A549 (cell line): ENCODE measurements at regions not wholly inside any gene's neighbourhood (a gene's known extent, or its start where the extent isn't known, plus 50 kb on each side); places are given as distances from the start of the nearest gene placed in this dataset.

ENCODE experiments used
- BHLHE40 ChIP-seq: IDR thresholded peaks from 2 replicates; pipeline ENCODE4 v1.6.1; 2012; ENCODE audit warnings: low read depth, low read length, inconsistent platforms
- CHD4 ChIP-seq: fragments of 200-600 bp; sonication (generic); IDR thresholded peaks from 2 replicates; pipeline ENCODE4 v1.6.1; 2016; ENCODE audit warnings: antibody characterized with exemption, mild to moderate bottlenecking, borderline replicate concordance
- EP300 ChIP-seq, 2 experiments: fragments of >200 bp; sonication (Bioruptor Twin); formaldehyde crosslinking; IDR thresholded peaks; 2 replicates in 1 of 2; 3 replicates in 1 of 2; pipeline ENCODE4 v1.6.1; 2016 to 2017
- HDAC2 ChIP-seq: fragments of 200-600 bp; sonication (generic); IDR thresholded peaks from 2 replicates; pipeline ENCODE4 v1.6.1; 2016
- HOXA7 ChIP-seq: fragments of 250-450 bp; sonication (Bioruptor Pico); IDR thresholded peaks from 2 replicates; pipeline ENCODE4 v1.5.0; 2020; ENCODE audit warnings: mild to moderate bottlenecking, moderate library complexity
- HOXB13 ChIP-seq: fragments of 250-450 bp; sonication (Bioruptor Pico); IDR thresholded peaks from 2 replicates; pipeline ENCODE4 v1.5.0; 2020; ENCODE audit warnings: low read depth, mild to moderate bottlenecking, moderate library complexity
- HOXB5 ChIP-seq: fragments of 250-450 bp; sonication (Bioruptor Pico); IDR thresholded peaks from 2 replicates; pipeline ENCODE4 v1.5.0; 2020; ENCODE audit warnings: mild to moderate bottlenecking, moderate library complexity
- MAZ ChIP-seq: fragments of 150-350 bp; IDR thresholded peaks from 2 replicates; pipeline ENCODE4 v1.6.1; 2014; ENCODE audit warnings: antibody characterized with exemption, low read depth, low read length, borderline replicate concordance
- POLR2A ChIP-seq: IDR thresholded peaks from 2 replicates; pipeline ENCODE4 v1.6.1; 2012; ENCODE audit warnings: mild to moderate bottlenecking, low read length
- RAD21 ChIP-seq, 2 experiments: fragments of >200 bp in 1 of 2; sonication (Bioruptor Twin) in 1 of 2; formaldehyde crosslinking in 1 of 2; IDR thresholded peaks in 1 of 2; conservative IDR thresholded peaks in 1 of 2; 2 replicates in 1 of 2; 3 replicates in 1 of 2; pipeline ENCODE4 v1.6.1; 2012 to 2018; ENCODE audit warnings: inconsistent platforms in 1 of 2
- SREBF2 ChIP-seq: fragments of 450-650 bp; IDR thresholded peaks from 2 replicates; pipeline ENCODE4 v1.6.1; 2014; ENCODE audit warnings: mild to moderate bottlenecking, moderate library complexity
- TP53 ChIP-seq: fragments of 250-450 bp; sonication (Bioruptor Pico); IDR thresholded peaks from 2 replicates; pipeline ENCODE4 v1.5.0; 2021; ENCODE audit warnings: mild to moderate bottlenecking, moderate library complexity
- TF ChIP-seq, protein P1 (sequence below): fragments of >200 bp; sonication (Bioruptor Twin); formaldehyde crosslinking; IDR thresholded peaks from 3 replicates; pipeline ENCODE4 v1.5.1; 2016
- TF ChIP-seq, protein P2 (sequence below): fragments of 200-600 bp; sonication (generic); IDR thresholded peaks from 2 replicates; pipeline ENCODE4 v1.6.1; 2016; ENCODE audit warnings: antibody characterized with exemption, mild to moderate bottlenecking, moderate library complexity

DNA sequence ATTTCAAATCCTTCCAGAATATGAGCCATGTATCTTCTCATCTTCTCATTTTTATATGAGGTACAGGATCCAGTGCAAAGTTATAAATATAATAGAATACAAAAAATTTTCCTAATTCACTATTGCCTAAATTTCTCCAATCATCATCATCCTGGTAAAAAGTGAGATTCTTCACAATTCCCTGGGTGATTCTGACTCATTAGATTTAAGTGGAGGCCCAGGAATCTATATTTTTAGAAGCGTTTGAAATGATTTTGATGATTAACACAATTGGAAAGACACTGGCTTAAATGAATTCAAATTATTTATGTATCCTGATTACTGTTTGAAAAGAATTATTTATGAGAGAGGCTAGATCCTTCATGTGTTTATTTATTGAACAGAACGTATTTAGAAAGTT, 380.3 kb upstream of the PDE3A start:
- no peak for TF ChIP-seq SREBF2
- TF ChIP-seq HDAC2, result no peak
- TF ChIP-seq MAZ, result no peak
- TF ChIP-seq CHD4, result no peak
- TF ChIP-seq, protein P1, sequence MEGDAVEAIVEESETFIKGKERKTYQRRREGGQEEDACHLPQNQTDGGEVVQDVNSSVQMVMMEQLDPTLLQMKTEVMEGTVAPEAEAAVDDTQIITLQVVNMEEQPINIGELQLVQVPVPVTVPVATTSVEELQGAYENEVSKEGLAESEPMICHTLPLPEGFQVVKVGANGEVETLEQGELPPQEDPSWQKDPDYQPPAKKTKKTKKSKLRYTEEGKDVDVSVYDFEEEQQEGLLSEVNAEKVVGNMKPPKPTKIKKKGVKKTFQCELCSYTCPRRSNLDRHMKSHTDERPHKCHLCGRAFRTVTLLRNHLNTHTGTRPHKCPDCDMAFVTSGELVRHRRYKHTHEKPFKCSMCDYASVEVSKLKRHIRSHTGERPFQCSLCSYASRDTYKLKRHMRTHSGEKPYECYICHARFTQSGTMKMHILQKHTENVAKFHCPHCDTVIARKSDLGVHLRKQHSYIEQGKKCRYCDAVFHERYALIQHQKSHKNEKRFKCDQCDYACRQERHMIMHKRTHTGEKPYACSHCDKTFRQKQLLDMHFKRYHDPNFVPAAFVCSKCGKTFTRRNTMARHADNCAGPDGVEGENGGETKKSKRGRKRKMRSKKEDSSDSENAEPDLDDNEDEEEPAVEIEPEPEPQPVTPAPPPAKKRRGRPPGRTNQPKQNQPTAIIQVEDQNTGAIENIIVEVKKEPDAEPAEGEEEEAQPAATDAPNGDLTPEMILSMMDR, result no peak
- no peak for TF ChIP-seq POLR2A
- no peak for TF ChIP-seq EP300 (IDR thresholded peaks at IDR 0.05)
- TF ChIP-seq BHLHE40, result no peak
- no peak for TF ChIP-seq RAD21 (conservative IDR thresholded peaks at IDR 0.05 in 1 of 2, IDR thresholded peaks at IDR 0.05 in 1 of 2)
- TF ChIP-seq, protein P2, sequence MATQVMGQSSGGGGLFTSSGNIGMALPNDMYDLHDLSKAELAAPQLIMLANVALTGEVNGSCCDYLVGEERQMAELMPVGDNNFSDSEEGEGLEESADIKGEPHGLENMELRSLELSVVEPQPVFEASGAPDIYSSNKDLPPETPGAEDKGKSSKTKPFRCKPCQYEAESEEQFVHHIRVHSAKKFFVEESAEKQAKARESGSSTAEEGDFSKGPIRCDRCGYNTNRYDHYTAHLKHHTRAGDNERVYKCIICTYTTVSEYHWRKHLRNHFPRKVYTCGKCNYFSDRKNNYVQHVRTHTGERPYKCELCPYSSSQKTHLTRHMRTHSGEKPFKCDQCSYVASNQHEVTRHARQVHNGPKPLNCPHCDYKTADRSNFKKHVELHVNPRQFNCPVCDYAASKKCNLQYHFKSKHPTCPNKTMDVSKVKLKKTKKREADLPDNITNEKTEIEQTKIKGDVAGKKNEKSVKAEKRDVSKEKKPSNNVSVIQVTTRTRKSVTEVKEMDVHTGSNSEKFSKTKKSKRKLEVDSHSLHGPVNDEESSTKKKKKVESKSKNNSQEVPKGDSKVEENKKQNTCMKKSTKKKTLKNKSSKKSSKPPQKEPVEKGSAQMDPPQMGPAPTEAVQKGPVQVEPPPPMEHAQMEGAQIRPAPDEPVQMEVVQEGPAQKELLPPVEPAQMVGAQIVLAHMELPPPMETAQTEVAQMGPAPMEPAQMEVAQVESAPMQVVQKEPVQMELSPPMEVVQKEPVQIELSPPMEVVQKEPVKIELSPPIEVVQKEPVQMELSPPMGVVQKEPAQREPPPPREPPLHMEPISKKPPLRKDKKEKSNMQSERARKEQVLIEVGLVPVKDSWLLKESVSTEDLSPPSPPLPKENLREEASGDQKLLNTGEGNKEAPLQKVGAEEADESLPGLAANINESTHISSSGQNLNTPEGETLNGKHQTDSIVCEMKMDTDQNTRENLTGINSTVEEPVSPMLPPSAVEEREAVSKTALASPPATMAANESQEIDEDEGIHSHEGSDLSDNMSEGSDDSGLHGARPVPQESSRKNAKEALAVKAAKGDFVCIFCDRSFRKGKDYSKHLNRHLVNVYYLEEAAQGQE, result no peak
- TF ChIP-seq HOXB5 (CRISPR knock-in tag), result no peak
- TF ChIP-seq TP53 (CRISPR knock-in tag), result no peak
- no peak for TF ChIP-seq HOXA7
- no peak for TF ChIP-seq HOXB13 (CRISPR knock-in tag)
